Ureter (tissue), 1 donor: ENCODE measurements at regions not wholly inside any gene's neighbourhood (a gene's known extent, or its start where the extent isn't known, plus 50 kb on each side); places are given as distances from the start of the nearest gene placed in this dataset.
"Not testable (repeated sequence)": the region's sequence is repeated elsewhere in the genome, so short reads cannot be mapped to it uniquely, and the experiment has no call there.

Experiments
- DNase-seq: peaks from one replicate; pipeline ENCODE4 v3.0.0-alpha.2; 2020; ENCODE audit warnings: low spot score
- donor health status: DM: yes; HTN: yes; CAD: no.

- DNase-seq: no peak
These were observed 114.2 kb upstream of the SPACA7 start for GRCh38 chr13:112261924-112262323.

DNA sequence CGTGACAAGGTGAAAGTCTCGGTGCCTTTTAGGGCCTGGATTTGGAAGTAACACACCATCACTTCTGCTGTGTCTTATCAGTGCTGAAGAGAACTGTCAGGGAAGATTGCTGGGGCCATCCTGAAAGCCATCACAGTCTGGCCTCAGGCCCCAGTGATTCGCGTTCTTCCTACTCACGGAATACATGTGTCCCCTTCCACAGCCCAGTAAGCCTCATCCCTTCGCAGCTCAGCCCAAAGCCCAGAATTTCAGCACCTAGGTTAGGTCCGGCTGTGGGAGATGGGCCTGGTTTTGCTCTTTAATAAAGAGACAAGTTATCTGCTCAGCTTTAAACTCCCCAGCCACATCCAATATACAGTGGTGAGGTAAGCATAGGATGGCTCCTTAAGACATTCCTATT lies 113.0 kb upstream of the SPACA7 start:
- no peak for DNase-seq

DNA sequence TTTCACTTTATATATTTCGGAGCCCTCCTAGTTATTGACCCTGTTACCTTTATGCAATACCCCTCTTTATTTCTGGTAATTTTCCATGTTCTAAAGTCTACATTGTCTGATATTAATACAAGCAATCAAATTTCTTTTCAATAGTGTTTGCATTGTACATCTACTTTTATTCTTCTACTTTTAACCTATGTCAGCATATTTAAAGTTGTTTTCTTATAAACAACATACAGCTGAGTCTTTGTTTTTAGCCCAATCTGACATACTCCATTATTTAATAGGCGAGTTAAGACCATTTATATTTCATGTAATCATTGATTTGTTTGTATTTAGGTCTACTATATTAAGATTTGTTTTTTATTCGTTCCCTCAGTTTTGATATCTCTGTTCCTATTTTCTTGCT lies 108.5 kb upstream of the SPACA7 start:
- DNase-seq: no peak

GRCh38 chr13:112270951-112271350 lies 105.2 kb upstream of the SPACA7 start:
- DNase-seq: no peak

DNA sequence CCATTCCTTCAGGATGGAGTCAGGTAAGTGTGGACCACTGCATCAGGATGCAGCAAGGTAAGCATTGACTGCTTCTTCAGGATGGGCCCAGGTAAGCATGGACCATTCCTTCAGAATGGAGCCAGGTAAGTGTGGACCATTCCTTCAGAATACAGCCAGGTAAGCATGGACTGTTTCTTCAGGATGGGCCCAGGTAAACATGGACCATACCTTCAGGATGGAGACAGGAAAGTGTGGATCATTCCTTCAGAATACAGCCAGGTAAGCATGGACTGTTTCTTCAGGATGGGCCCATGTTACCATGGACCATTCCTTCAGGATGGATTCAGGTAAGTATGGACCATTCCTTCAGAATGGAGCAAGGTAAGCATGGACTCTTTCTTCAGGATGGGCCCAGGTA lies 89.4 kb upstream of the SPACA7 start:
- DNase-seq: not testable (repeated sequence)

- no peak for DNase-seq
These were observed 55.9 kb upstream of the SPACA7 start for GRCh38 chr13:112320303-112320702.

DNA sequence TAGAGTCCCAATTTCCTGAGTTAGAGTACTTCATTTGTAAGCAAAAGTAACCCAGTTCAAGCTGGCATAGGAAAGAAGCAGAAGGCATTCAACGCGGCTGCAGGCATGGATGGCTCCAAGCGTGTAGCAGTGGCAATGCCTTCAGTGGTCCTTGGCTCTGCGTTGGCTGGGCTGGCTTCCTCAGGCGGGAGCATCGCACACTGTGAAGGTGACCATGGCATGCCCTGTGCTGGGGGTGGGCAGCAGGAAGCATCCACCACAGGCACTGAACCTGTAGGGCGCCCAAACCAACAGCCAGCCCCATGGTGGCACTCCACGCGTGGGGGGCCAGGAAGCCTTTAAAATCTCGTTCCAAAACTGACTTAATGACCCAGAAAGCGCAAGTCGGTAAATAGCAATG lies 53.6 kb upstream of the SPACA7 start:
- no peak for DNase-seq

DNA sequence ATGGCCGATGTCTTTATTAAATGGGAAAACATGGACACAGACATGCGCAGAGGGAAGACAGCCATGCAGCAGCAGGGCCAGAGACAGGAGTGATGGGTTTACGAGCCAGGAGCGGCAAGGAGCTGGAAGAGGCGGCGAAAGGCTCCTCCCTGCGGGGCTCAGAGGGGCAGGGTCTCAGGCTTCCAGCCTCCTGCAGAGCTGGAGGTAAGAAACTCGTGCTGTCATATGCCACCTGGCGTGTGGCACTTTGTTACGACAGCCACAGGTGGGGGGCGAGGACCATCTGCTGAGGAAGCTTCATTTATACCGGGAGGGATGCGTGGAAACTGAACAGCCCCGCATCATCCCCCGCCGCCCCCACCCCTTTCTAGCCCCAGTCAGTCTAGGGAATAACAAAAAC lies 52.0 kb upstream of the SPACA7 start:
- no peak for DNase-seq

GRCh38 chr13:112325142-112325808 lies 50.9 kb upstream of the SPACA7 start:
- no peak for DNase-seq

DNA sequence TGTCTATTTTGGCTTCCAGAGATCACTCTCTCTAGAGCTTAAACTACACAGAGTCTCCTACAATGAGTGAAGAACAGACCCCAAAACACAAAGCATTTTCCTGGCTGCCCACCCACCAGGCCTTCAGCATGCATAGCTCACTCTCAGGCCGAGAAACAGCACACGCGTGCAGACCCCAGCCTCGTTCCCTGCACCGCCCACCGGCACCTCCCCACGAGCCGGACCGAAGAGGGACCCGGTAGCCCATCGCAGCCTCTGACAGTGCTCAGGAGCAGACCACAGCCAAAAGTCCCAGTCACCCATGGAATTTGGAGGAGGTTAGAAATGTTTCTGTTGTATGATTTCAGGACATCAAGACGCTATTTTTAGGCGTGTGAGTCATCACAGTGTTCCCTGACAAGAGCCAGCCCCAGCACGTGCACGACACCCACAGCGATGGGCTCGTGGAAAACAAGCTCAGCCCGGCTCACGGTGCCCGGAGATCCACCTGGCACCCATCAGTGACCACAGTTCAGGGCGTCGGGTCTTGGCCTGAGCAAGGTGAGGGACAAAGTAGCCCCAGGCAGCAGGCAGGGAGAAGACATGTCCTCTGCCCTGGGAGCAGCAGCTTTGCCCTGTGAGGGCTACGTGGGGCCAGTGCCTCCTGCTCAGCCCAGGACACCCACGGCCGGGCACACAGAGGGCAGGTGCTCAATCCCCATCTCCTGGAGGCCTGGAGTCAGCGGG lies 50.1 kb upstream of the SPACA7 start:
- DNase-seq: no peak
